Stimulated activated CD8-positive, alpha-beta memory T cell treated with anti-CD3 and anti-CD28 coated beads, Interleukin-7, amount 100 ng/mL, for 24 hours (primary cell): ENCODE measurements at regions not wholly inside any gene's neighbourhood (a gene's known extent, or its start where the extent isn't known, plus 50 kb on each side); places are given as distances from the start of the nearest gene placed in this dataset.
"Not testable (repeated sequence)": the region's sequence is repeated elsewhere in the genome, so short reads cannot be mapped to it uniquely, and the experiment has no call there.

Source experiments
- DNase-seq: peaks from one replicate; pipeline ENCODE4 v3.0.0-alpha.2; 2020; ENCODE audit warnings: low read depth

GRCh38 chr6:142016666-142017065 lies 116.1 kb upstream of the GJE1 start:
- not testable (repeated sequence) for DNase-seq

GRCh38 chr6:142015463-142015862 lies 117.3 kb upstream of the GJE1 start:
- DNase-seq: not testable (repeated sequence)

GRCh38 chr6:142015011-142015410 lies 117.7 kb upstream of the GJE1 start:
- DNase-seq: no peak

GRCh38 chr6:142014515-142014914 lies 118.2 kb upstream of the GJE1 start:
- DNase-seq: no peak

GRCh38 chr6:142013875-142014495 lies 118.7 kb upstream of the GJE1 start:
- no peak for DNase-seq

- no peak for DNase-seq
These were observed 119.4 kb upstream of the GJE1 start for GRCh38 chr6:142013287-142013686.

- DNase-seq: no peak
These were observed 121.0 kb upstream of the GJE1 start for GRCh38 chr6:142011775-142012174.

- DNase-seq: no peak
These were observed 121.6 kb upstream of the GJE1 start for GRCh38 chr6:142011156-142011555.

GRCh38 chr6:142009647-142010046 lies 123.1 kb upstream of the GJE1 start:
- DNase-seq: no peak

GRCh38 chr6:142008781-142009180 lies 123.9 kb upstream of the GJE1 start:
- DNase-seq: no peak

- no peak for DNase-seq
These were observed 124.5 kb upstream of the GJE1 start for GRCh38 chr6:142008016-142008735.

GRCh38 chr6:142005021-142005420 lies 127.7 kb upstream of the GJE1 start:
- no peak for DNase-seq

- DNase-seq: no peak
These were observed 129.8 kb upstream of the GJE1 start for GRCh38 chr6:142002825-142003405.

- DNase-seq: no peak
These were observed 135.9 kb upstream of the GJE1 start for GRCh38 chr6:141996823-141997222.

GRCh38 chr6:141992109-141992508 lies 140.6 kb upstream of the GJE1 start:
- DNase-seq: no peak

GRCh38 chr6:141990840-141991239 lies 141.9 kb upstream of the GJE1 start:
- DNase-seq: no peak

GRCh38 chr6:141989706-141989959 lies 143.1 kb upstream of the GJE1 start:
- DNase-seq: no peak

- DNase-seq: no peak
These were observed 143.6 kb upstream of the GJE1 start for GRCh38 chr6:141988954-141989705.

GRCh38 chr6:141988327-141988726 lies 144.4 kb upstream of the GJE1 start:
- no peak for DNase-seq

- DNase-seq: no peak
These were observed 146.3 kb upstream of the GJE1 start for GRCh38 chr6:141986457-141986856.

GRCh38 chr6:141981190-141981589 lies 151.5 kb upstream of the GJE1 start:
- DNase-seq: no peak

GRCh38 chr6:141977782-141978181 lies 154.9 kb upstream of the GJE1 start:
- no peak for DNase-seq

- DNase-seq: no peak
These were observed 155.7 kb upstream of the GJE1 start for GRCh38 chr6:141976994-141977393.
